ENCODE measurements at regions not wholly inside any gene's neighbourhood (a gene's known extent, or its start where the extent isn't known, plus 50 kb on each side); places are given as distances from the start of the nearest gene placed in this dataset.
"Not testable (repeated sequence)": the region's sequence is repeated elsewhere in the genome, so short reads cannot be mapped to it uniquely, and the experiment has no call there.

GRCh38 chr1:57576756-57577155, 152.9 kb upstream of the DAB1 start:
- Histone ChIP-seq H3K9me3 (no peaks in the 10 kb centered on the region), H3K4me3 (no peak overlapping the region), H3K4me1 (no peaks in the 10 kb centered on the region), H3K27me3 (no peaks in the 10 kb centered on the region), H3K27ac (no peak overlapping the region), H3K36me3 (no peaks in the 10 kb centered on the region)
- intact Hi-C loops (cut with DNase I): no loop called here
- 72 to 82% (median 82%) methylated on average over 6 of the region's 6 CpGs for WGBS, 4 donors
- DNase-seq: no peak
- no peak for ATAC-seq
- TF ChIP-seq POLR2A (IDR thresholded peaks at IDR 0.05): no peak

- peaks cover 0 to 12% (median 0%) of the 10 kb centered on the region in 12 donors for H3K9me3 ChIP-seq
- H3K36me3 ChIP-seq: no peaks in the 10 kb centered on the region
- TF ChIP-seq POLR2A (IDR thresholded peaks at IDR 0.05): no peak
- no peak for TF ChIP-seq CTCF (IDR thresholded peaks at IDR 0.05)
- H3K4me3 ChIP-seq: no peak overlapping the region
- intact Hi-C loops (cut with DNase I): no loop called here
- H3K4me1 ChIP-seq: no peaks in the 10 kb centered on the region
- no peaks in the 10 kb centered on the region for H3K27me3 ChIP-seq
- WGBS, 4 donors: 94 to 97% (median 96%) methylated on average over 4 of the region's 4 CpGs
- ATAC-seq (no peak), DNase-seq (no peak)
- H3K27ac ChIP-seq: no peak overlapping the region
These were observed 148.2 kb upstream of the DAB1 start for GRCh38 chr1:57572016-57572415.

- H3K27ac ChIP-seq; H3K27me3 ChIP-seq; ATAC-seq; H3K4me3 ChIP-seq; intact Hi-C loops (cut with DNase I); DNase-seq; H3K4me1 ChIP-seq; H3K36me3 ChIP-seq; H3K9me3 ChIP-seq: not testable (repeated sequence)
- 61 to 81% (median 69%) methylated on average over 3 of the region's 3 CpGs for WGBS, 4 donors
These were observed 134.2 kb upstream of the DAB1 start for GRCh38 chr1:57558066-57558465.

- ATAC-seq (no peak), DNase-seq (no peak)
- H3K36me3 ChIP-seq: no peaks in the 10 kb centered on the region
- H3K9me3 ChIP-seq: no peaks in the 10 kb centered on the region
- intact Hi-C loops (cut with DNase I): no loop called here
- TF ChIP-seq CTCF (IDR thresholded peaks at IDR 0.05) (no peak), POLR2A (IDR thresholded peaks at IDR 0.05) (no peak)
- peaks cover 0 to 3% (median 0%) of the 10 kb centered on the region in 12 donors for H3K4me1 ChIP-seq
- no peak overlapping the region for H3K4me3 ChIP-seq
- H3K27ac ChIP-seq: no peak overlapping the region
- no peaks in the 10 kb centered on the region for H3K27me3 ChIP-seq
- 46 to 53% (median 49%) methylated on average over 5 of the region's 5 CpGs for WGBS, 4 donors
These were observed 129.8 kb upstream of the DAB1 start for GRCh38 chr1:57553666-57554065.

- no peaks in the 10 kb centered on the region for H3K9me3 ChIP-seq
- no peak overlapping the region for H3K27ac ChIP-seq
- no peaks in the 10 kb centered on the region for H3K36me3 ChIP-seq
- no peak for DNase-seq
- no peaks in the 10 kb centered on the region for H3K27me3 ChIP-seq
- intact Hi-C loops (cut with DNase I): no loop called here
- TF ChIP-seq POLR2A (IDR thresholded peaks at IDR 0.05) (no peak), CTCF (IDR thresholded peaks at IDR 0.05) (no peak)
- no peaks in the 10 kb centered on the region for H3K4me1 ChIP-seq
- no peak overlapping the region for H3K4me3 ChIP-seq
- 59 to 80% (median 69%) methylated on average over 4 of the region's 4 CpGs for WGBS, 4 donors
- ATAC-seq: no peak
These were observed 127.6 kb upstream of the DAB1 start for GRCh38 chr1:57551476-57551875.
